K562 (cell line): ENCODE measurements at regions not wholly inside any gene's neighbourhood (a gene's known extent, or its start where the extent isn't known, plus 50 kb on each side); places are given as distances from the start of the nearest gene placed in this dataset.

Experiments
- ATAC-seq: fragments of 200-7000 bp; cut with Tn5 transposase; 3 replicates; pipeline ENCODE4 v1.9.1; 2020; ENCODE audit warnings: moderate library complexity
- BruUV-seq: library from RNA; stranded (reverse); fragments of 400-500 nt; replicated peaks from 2 replicates; lab custom pipeline; 2021; lab: Mats Ljungman, UMichigan
- CTCF ChIA-PET: fragments of 300-600 bp; formaldehyde crosslinking; extraction: SDS; loops from one replicate; lab custom pipeline; 2021; ENCODE audit warnings: low intra/inter-chr PET ratio; lab: Yijun Ruan, JAX
- POLR2A ChIA-PET: fragments of 300-600, 350-650 bp; sonication (Branson Sonifier 250); formaldehyde crosslinking; extraction: SDS; loops from one replicate; lab custom pipeline; 2021; ENCODE audit warnings: antibody characterized with exemption, inconsistent platforms; lab: Yijun Ruan, JAX
- DNase-seq, 4 experiments: peaks; one replicate each; pipeline versions ENCODE4 v3.0.0 to v3.0.0-alpha.2; 2011 to 2018; ENCODE audit warnings: low spot score in 3 of 4, mixed read lengths in 3 of 4; ENCODE audit errors: extremely low read depth in 1 of 4
- FAIRE-seq: peaks from 2 replicates; lab custom pipeline; 2011; peaks lifted over from hg19 to GRCh38; lab: Jason Lieb, UNC
- H2AFZ ChIP-seq: 2 replicates; pipeline ENCODE4 v1.6.0; 2011; ENCODE audit warnings: low read depth, low read length, control low read depth, inconsistent platforms
- H3K27ac ChIP-seq: fragments of 200-600 bp; 3 replicates; pipeline ENCODE4 v1.8.0; 2011; ENCODE audit warnings: low read depth, mild to moderate bottlenecking, control low read depth, inconsistent platforms, low read length, moderate library complexity, mixed read lengths; ENCODE audit errors: extremely low read depth
- H3K27me3 ChIP-seq, 2 experiments: fragments of 300-600 bp in 1 of 2; 2 replicates in 1 of 2; 3 replicates in 1 of 2; pipeline versions ENCODE4 v1.6.0 to v1.8.0; 2011; ENCODE audit warnings: inconsistent platforms in 2 of 2, low read length in 2 of 2, mild to moderate bottlenecking in 1 of 2, mixed read lengths in 1 of 2, moderate library complexity in 1 of 2; ENCODE audit not compliant: control insufficient read depth in 2 of 2, insufficient read depth in 2 of 2
- H3K36me3 ChIP-seq: fragments of 300-600 bp; 3 replicates; pipeline ENCODE4 v1.8.0; 2011; ENCODE audit warnings: mild to moderate bottlenecking, low read length, inconsistent platforms; ENCODE audit not compliant: control insufficient read depth, insufficient read depth
- H3K4me1 ChIP-seq, 2 experiments: fragments of 200-600 bp in 1 of 2; replicated peaks in 1 of 2; 2 replicates in 1 of 2; 3 replicates in 1 of 2; pipeline versions ENCODE4 v1.5.1 to v1.8.0; 2011; ENCODE audit warnings: inconsistent platforms in 2 of 2, low read length in 2 of 2, mild to moderate bottlenecking in 1 of 2, mixed read lengths in 1 of 2, moderate library complexity in 1 of 2; ENCODE audit not compliant: control insufficient read depth in 2 of 2, insufficient read depth in 2 of 2
- H3K4me2 ChIP-seq: 2 replicates; pipeline ENCODE4 v1.6.1; 2011; ENCODE audit warnings: low read length, control low read depth, inconsistent platforms, mixed read lengths; ENCODE audit not compliant: insufficient read depth
- H3K4me3 ChIP-seq: fragments of 200-600 bp; sonication (generic), shearing (Covaris generic); 2 replicates; pipeline ENCODE4 v1.5.1; 2016; ENCODE audit warnings: control low read depth, inconsistent platforms
- H3K79me2 ChIP-seq: fragments of 200-600 bp; 3 replicates; pipeline ENCODE4 v1.8.0; 2011; ENCODE audit warnings: low read length, inconsistent platforms; ENCODE audit not compliant: control insufficient read depth, insufficient read depth
- H3K9ac ChIP-seq, 2 experiments: 2 replicates each; pipeline versions ENCODE4 v1.6.0 to v1.6.1; 2011; ENCODE audit warnings: low read depth in 2 of 2, low read length in 2 of 2, control low read depth in 1 of 2, inconsistent platforms in 1 of 2, mild to moderate bottlenecking in 1 of 2, mixed read lengths in 1 of 2; ENCODE audit not compliant: insufficient read depth in 1 of 2
- H3K9me1 ChIP-seq: one replicate; pipeline ENCODE4 v1.6.0; 2011; ENCODE audit warnings: inconsistent platforms, mild to moderate bottlenecking, low read length, moderate library complexity; ENCODE audit not compliant: control insufficient read depth, insufficient read depth
- H3K9me3 ChIP-seq: replicated peaks from 2 replicates; pipeline ENCODE4 v1.5.1; 2011; ENCODE audit warnings: low read depth, low read length, inconsistent platforms; ENCODE audit not compliant: control insufficient read depth, insufficient read depth
- H4K20me1 ChIP-seq: replicated peaks from 2 replicates; pipeline ENCODE4 v1.6.1; 2011; ENCODE audit warnings: low read length, inconsistent platforms, mixed read lengths; ENCODE audit not compliant: control insufficient read depth, insufficient read depth
- BACH1 ChIP-seq: fragments of 200-800 bp; sonication (Bioruptor generic); IDR thresholded peaks from 2 replicates; pipeline ENCODE4 v1.6.1; 2016; ENCODE audit warnings: missing genetic modification characterization, missing compliant biosample characterization
- CREB3L1 ChIP-seq: fragments of 450-650 bp; IDR thresholded peaks from 2 replicates; pipeline ENCODE4 v1.6.1; 2014; ENCODE audit warnings: low read depth, mild to moderate bottlenecking, moderate library complexity, borderline replicate concordance
- ESRRA ChIP-seq: fragments of 450-650 bp; IDR thresholded peaks from 2 replicates; pipeline ENCODE4 v1.6.1; 2014; ENCODE audit warnings: low read depth, mild to moderate bottlenecking, moderate library complexity, borderline replicate concordance
- FOXA1 ChIP-seq: fragments of 450-650 bp; IDR thresholded peaks from 2 replicates; pipeline ENCODE4 v1.6.1; 2016; ENCODE audit warnings: mild to moderate bottlenecking, borderline replicate concordance
- MEF2D ChIP-seq: conservative IDR thresholded peaks from 2 replicates; pipeline ENCODE4 v1.6.1; 2016; ENCODE audit warnings: low read depth, missing genetic modification characterization, missing compliant biosample characterization
- MTF1 ChIP-seq: fragments of 250-450 bp; sonication (Bioruptor Pico); IDR thresholded peaks from 2 replicates; pipeline ENCODE4 v1.9.0; 2021; ENCODE audit warnings: moderate library complexity, mild to moderate bottlenecking, inconsistent platforms, borderline replicate concordance
- MYNN ChIP-seq, 2 experiments: sonication (generic); formaldehyde crosslinking in 1 of 2; IDR thresholded peaks; 2 replicates each; pipeline versions ENCODE4 v1.5.0 to v1.6.1; 2016 to 2020; ENCODE audit warnings: antibody characterized with exemption in 1 of 2, missing genetic modification reagents in 1 of 2
- PHF20 ChIP-seq: fragments of 450-650 bp; IDR thresholded peaks from 2 replicates; pipeline ENCODE4 v1.6.1; 2018; ENCODE audit not compliant: partially characterized antibody
- PHTF2 ChIP-seq: fragments of 250-450 bp; sonication (Bioruptor Pico); IDR thresholded peaks from 2 replicates; pipeline ENCODE4 v1.5.0; 2021; ENCODE audit warnings: mild to moderate bottlenecking
- POLR2G ChIP-seq: fragments of 200-400 bp; formaldehyde crosslinking; IDR thresholded peaks from 2 replicates; pipeline ENCODE4 v1.6.1; 2017; ENCODE audit warnings: low read depth, mild to moderate bottlenecking, antibody characterized with exemption, low read length, moderate library complexity
- POLR3A ChIP-seq: IDR thresholded peaks from 2 replicates; pipeline ENCODE4 v1.6.1; 2011; ENCODE audit warnings: borderline replicate concordance, mild to moderate bottlenecking, moderate library complexity; ENCODE audit not compliant: insufficient read length, insufficient read depth; ENCODE audit errors: extremely low read depth
- ZNF316 ChIP-seq: fragments of 450-650 bp; IDR thresholded peaks from 2 replicates; pipeline ENCODE4 v1.6.1; 2016
- WGBS: fragments of 100-300 bp; shearing (Covaris generic); methylation state at CpG from one replicate; pipeline ENCODE4 v1.1.6; 2016; ENCODE audit warnings: low coverage, mixed read lengths; ENCODE audit not compliant: insufficient coverage; ENCODE audit errors: missing lambda C conversion rate; 5-methylcytosine and 5-hydroxymethylcytosine counted together
- in situ Hi-C: fragments of 300-500 bp; cut with MboI; formaldehyde crosslinking; loops from 4 replicates; pipeline ENCODE4 v1.15.0; 2018; ENCODE audit warnings: inconsistent platforms, mixed read lengths
- intact Hi-C: fragments of 100-400 bp; cut with micrococcal nuclease; formaldehyde crosslinking; loops from 2 replicates; pipeline ENCODE4 v1.14.2; 2022

- H3K4me1 ChIP-seq, result no peaks in the 10 kb centered on the region
- intact Hi-C loops (no loop called here), in situ Hi-C loops (no loop called here)
- H3K9me3 ChIP-seq, result no peaks in the 10 kb centered on the region
- DNase-seq (no peak), FAIRE-seq (no peak), ATAC-seq (no peak)
- H3K4me3 ChIP-seq, result no peak overlapping the region
- POLR2A ChIA-PET, result no interaction called here
- no TSS peak for BruUV-seq
- H3K27ac ChIP-seq, result no peak overlapping the region
- no peak overlapping the region for H3K4me2 ChIP-seq
- CTCF ChIA-PET, result no interaction called here
- no peaks in the 10 kb centered on the region for H3K9me1 ChIP-seq
- H4K20me1 ChIP-seq, result no peaks in the 10 kb centered on the region
- TF ChIP-seq POLR3A (no peak), ZNF316 (no peak), BACH1 (tag) (no peak), POLR2G (no peak), FOXA1 (no peak), PHTF2 (CRISPR knock-in tag) (no peak), PHF20 (no peak), ESRRA (no peak), MEF2D (tag) (no peak), MYNN (IDR thresholded peaks at IDR 0.05) (no peak), MYNN (CRISPR knock-in tag; IDR thresholded peaks at IDR 0.05) (no peak), MTF1 (CRISPR knock-in tag) (no peak), CREB3L1 (no peak)
- H2AFZ ChIP-seq, result no peak overlapping the region
- 0% methylated on average over 4 of the region's 4 CpGs for WGBS
- no peak overlapping the region for H3K9ac ChIP-seq
- peaks cover 5 to 18% of the 10 kb centered on the region in 2 experiments; a peak in 2 of 5 replicates for H3K27me3 ChIP-seq
- no peaks in the 10 kb centered on the region for H3K79me2 ChIP-seq
- no peaks in the 10 kb centered on the region for H3K36me3 ChIP-seq
These were observed 100.5 kb upstream of the SASH1 start for GRCh38 chr6:148242180-148242579.
